ENCODE measurements at regions not wholly inside any gene's neighbourhood (a gene's known extent, or its start where the extent isn't known, plus 50 kb on each side); places are given as distances from the start of the nearest gene placed in this dataset.

GRCh38 chr1:56442290-56442877 lies 137.0 kb downstream of the PLPP3 start:
- DNase-seq: no peak

- DNase-seq: peak; percentile 32
Measured at GRCh38 chr1:56441601-56442000, 137.8 kb downstream of the PLPP3 start.

DNA sequence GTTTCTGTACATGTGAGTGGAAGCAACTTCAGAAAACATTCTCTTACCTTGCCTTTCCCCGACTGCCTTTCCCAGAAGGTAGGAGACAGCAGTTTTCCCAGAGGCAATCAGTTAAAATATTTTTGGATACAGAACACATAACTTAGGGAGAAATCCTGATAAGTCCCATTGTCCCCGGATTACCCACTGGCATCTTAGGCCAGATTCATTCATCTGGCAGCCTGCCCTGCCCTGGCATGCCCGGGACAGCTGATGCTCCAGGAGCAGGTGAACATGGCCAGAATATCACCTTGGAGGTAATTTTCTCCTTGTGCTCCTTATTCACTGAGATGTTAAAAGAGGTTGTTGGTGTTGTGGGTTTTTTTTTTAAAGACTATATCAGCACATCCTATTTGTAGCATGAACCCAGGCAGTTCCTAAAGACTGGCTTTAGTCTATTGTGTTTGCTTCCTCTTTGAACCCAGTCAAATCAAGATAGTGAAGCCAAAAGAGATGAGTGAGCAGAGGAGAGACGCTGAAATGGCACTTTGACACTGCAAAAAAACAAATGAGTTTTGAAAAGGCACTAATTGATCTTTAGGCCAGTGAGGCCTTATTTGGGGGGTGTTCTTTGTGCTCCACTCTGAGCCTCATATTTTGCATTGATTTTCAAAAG lies 139.6 kb downstream of the PLPP3 start:
- DNase-seq: no peak

- DNase-seq: no peak
Measured at GRCh38 chr1:56438901-56439551, 140.3 kb downstream of the PLPP3 start.

- no peak for DNase-seq
Measured at GRCh38 chr1:56437959-56438358, 141.4 kb downstream of the PLPP3 start.

DNA sequence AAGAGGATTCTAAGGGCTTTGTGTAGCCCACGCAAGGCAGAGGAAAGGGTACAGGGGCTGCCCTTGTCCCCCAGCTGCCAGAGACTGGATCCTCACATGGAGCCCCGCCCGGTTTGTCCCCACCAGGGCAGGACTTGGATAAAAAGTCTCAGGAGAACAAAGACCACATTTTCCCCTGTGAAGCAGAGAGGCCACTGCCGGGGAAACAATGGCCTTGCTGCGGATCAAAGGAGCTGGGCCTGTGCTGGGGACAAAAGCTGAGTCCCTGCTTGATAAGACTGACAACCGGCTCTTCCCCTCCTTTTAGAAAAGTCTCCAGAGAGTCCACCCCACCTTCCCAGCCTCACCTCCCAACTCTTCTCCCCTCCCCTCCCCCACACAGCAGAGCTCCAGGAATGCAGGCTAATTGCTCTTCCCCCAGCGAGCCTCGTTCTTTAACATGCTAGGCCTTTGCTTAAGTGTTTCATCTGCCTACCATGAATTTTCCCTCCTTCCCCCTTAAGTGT lies 142.4 kb downstream of the PLPP3 start:
- no peak for DNase-seq

DNA sequence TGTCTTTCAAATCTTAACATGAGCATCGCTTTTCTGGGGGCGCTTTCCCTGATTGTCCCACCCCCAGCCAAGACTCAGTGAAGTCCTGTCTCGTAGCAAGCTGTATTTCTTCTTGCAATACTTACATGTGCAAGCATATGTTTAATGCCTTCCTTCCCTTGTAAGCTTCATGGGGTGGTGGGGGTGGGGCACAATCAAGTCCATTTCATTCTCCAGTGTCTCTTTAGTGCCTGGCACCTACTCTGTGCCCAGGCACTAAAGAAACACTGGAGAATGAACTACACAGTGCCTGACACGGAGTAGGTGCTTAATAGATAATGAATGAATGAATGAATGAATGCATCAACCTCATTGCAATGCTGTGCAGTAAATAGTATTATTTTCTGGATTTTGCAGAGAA lies 143.1 kb downstream of the PLPP3 start:
- no peak for DNase-seq

DNA sequence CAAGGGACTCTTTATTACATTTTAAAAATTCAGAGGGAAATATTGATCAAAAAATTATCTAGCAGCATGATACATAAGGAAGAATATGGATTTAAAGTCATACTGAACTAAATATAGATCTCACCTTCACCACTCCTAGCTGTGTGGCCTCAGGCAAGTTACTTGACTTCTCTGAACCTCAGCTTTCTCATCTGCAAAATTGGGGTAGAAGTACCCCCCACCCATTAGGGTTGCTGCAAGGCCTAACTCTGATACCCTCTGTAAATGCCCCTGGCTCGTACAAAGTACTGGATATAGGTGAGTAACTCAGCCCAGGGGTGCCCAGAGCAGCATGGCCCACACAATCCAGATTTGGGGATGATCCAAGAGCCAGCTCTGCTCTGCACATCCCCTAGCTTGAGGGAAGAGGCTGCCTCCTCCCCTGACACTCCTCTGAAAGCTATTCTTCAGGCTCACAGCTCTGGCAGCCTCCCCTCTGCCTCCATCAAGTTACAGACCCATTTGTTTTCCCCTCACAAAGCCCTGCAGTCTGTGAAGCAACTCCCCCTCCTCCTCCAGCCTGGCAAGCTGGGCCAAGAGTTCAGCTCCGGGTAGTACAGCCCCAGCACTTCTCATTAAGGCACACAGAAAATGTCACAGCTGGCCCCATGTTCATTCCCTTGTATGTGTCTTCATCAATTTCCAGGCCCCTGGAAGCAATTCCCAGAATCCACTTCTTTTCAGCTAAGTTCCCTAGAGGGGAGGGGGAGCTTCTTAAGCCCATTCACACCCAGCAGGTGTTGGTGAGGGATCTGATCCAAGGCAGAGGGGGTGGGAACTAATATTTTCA lies 143.7 kb downstream of the PLPP3 start:
- no peak for DNase-seq

DNA sequence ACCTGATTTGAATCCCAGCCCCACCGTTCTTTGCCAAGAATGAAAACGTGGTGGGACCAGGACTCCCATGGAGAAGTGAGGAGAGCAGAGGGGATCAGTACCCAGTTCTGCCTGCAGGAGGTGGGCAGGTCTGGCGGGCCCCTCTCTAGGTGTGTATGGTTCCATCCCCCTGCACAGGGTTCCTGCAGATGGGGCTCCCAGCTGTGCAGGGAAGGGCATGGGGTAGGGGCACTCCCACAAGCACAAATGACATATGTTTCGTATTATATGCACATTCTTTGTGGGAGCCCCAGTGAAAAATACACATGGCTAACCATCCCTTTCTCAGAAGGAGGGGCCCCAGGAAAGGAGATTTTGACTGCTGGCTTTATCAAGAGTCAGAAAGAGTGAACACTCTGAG lies 144.6 kb downstream of the PLPP3 start:
- DNase-seq: no peak

DNA sequence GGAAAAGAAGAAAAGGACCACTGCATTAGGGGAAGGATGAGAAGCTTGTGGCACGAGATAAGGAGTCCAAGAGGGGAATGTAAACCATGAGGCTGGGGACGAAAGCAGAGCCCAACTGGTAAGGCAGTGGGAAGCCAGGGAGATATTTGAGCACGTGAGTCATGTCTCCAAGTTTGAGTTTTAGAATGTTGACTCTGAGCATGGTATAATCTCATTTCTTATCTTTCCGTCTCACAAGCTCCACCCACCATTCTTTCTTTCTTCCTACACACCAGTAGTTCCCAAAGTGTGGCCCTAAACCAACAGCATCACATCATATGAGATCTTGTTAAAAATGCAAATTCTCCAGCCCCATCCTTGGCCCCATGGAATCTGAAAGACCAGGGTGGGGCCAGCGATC lies 145.3 kb downstream of the PLPP3 start:
- DNase-seq: no peak

- DNase-seq: no peak
Measured at GRCh38 chr1:56433056-56433577, 146.2 kb downstream of the PLPP3 start.

DNA sequence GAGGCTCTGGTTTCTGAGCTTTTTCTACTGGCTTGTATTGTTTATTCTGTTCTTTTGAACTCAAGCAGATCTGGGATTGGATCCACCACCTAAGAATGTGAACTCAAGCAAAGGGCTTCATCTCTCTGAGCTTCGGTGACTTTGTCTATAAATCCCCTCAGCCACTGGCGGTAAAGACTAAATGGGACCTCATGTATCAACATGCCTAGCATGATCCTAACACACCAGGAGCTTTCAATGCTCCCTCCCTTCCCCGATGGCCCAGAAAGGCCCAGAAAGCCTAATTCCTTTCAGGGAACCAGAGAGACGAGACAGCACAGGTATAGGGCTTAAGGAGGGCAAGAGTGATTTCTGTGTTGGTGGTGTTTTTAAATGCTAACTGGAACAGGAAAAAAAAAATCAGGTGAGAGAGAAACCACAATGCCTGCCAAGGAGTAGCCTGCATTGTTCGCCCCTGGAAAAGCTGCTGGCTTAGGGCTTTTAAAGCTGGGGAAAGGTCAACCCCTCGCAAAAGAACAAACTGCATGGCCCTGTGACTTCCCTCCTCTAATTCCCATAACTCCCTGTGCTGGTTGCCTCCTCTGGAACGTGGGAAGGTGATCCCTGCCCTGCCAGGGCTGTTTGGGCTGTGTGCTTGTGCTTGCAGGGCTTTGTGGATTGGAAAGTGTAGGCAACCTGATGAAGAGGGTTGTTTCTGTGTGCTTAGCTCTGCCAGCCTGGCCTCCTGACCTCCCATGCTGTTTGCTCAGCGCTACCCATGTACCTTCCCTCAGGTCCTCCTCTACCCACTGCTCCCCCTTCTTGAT lies 147.0 kb downstream of the PLPP3 start:
- DNase-seq: no peak

GRCh38 chr1:56430141-56430839 lies 149.1 kb downstream of the PLPP3 start:
- no peak for DNase-seq

DNA sequence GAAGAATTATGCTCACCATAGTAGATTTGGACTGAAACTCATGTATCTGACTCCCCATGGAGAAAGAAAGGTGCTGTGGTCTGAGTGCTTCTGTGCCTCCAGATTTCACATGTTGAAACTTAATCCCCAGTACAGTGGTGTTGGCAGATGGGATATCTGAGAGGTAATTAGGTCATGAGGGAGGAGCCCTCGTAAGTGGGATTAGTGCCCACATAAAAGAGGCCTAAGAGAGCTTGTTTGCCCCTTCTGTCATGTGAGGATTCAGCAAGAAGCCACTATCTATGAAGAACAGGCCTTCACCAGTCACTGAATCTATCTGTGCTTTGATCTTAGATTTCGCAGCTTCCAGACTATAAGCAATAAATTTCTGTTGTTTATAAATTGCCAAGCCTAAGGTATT lies 150.1 kb downstream of the PLPP3 start:
- no peak for DNase-seq

DNA sequence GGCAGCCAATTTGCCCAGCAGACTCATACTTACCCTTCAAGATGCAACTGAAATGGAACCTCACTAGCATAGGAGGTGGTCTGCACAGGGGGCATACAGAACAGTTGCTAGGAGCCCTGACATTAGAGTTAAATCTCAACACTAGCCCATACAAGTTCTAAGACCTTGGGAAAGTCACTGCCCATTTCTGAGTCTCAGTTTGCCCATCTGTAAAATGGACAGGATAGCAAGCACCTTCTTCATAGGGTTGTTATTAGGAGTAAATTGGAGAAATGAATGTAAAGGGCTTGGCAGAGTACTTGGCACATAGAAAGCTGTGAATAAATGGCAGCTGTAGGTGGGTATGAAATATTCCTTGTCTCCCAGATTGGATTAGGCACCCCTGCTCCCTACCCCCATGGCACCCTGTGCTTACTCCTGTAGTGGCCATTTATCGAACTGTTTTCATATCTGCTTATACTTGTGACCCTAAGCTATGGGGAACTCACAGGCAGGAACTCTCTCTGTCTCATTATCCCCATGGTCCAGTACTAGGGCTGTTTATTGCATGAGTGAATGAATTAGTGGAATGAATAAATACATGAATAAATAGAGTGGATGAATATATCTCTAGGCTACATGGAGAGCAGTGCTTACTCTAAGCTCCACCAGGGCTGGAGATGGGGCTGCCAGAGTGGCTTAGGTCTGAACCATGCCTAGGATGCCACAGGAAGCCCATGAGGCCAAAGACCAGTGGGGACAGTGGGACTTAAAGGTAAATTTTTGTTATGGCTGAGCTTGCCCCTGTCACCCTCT lies 152.6 kb downstream of the PLPP3 start:
- no peak for DNase-seq

GRCh38 chr1:56425494-56426037 lies 153.8 kb downstream of the PLPP3 start:
- no peak for DNase-seq

GRCh38 chr1:56424744-56425493 lies 154.4 kb downstream of the PLPP3 start:
- no peak for DNase-seq

- no peak for DNase-seq
Measured at GRCh38 chr1:56423716-56424115, 155.6 kb downstream of the PLPP3 start.

DNA sequence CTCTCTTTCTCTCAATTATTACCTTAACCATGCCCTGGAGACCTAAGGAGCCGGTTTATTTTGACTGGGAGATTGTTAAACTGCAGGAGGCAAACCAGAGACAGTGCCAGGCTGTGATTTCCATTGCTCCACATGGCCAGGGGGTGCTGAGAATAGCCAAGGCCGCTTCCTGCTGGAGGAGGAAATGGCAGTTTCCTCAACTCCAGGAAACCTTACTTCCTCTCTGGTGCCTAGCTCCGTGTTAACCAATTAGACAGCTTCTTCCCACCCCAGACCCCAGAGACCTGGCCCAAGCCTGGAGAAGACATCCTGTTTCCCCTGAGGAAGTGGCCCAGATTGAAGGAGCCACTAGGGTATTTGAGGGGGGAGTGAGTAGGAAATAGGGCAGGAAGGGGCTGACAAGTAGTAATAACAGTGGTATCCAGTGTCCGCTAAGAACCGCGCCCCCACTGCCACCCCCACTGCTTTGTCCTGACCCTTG lies 161.2 kb downstream of the PLPP3 start:
- no peak for DNase-seq

DNA sequence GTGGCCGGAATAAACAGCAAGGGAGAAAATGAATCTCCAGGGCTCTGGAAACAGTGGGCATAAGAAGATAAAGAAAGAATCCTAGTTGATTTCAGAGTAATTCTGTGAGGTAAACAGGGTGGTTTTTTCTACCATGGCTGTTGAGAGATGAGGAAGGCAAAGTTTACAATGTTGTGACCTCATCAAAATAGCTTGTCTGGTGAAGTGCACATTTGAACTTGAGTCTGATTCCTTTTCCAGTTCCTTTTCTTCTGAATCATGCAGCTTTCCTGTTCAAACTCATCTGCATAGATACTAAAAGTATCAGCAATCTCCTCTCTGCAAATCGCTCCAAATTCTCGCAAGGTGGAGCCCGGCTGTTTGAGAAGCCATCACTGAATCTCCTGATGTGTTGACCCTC lies 161.7 kb downstream of the PLPP3 start:
- DNase-seq: no peak
